ENCODE measurements at regions not wholly inside any gene's neighbourhood (a gene's known extent, or its start where the extent isn't known, plus 50 kb on each side); places are given as distances from the start of the nearest gene placed in this dataset.

- Mint-ChIP-seq H3K27ac (no peak overlapping the region), H3K4me1 (ENCODE audit: low read depth) (no peaks in the 10 kb centered on the region), H3K4me3 (no peak overlapping the region), H3K36me3 (ENCODE audit: low read depth) (no peaks in the 10 kb centered on the region), H3K9me3 (peaks cover 3% of the 10 kb centered on the region), H3K27me3 (ENCODE audit: low read depth) (peaks cover 21% of the 10 kb centered on the region)
- intact Hi-C loops (cut with micrococcal nuclease): no loop called here
- no peak for DNase-seq
- CTCF ChIA-PET: no interaction called here
Measured at GRCh38 chr10:111246136-111246535, 169.3 kb downstream of the ADRA2A start.

- Mint-ChIP-seq H3K4me1 (ENCODE audit: low read depth) (no peaks in the 10 kb centered on the region), H3K36me3 (ENCODE audit: low read depth) (no peaks in the 10 kb centered on the region), H3K9me3 (peaks cover 3% of the 10 kb centered on the region), H3K4me3 (no peak overlapping the region), H3K27me3 (ENCODE audit: low read depth) (peaks cover 25% of the 10 kb centered on the region), H3K27ac (no peak overlapping the region)
- no peak for DNase-seq
- intact Hi-C loops (cut with micrococcal nuclease): no loop called here
- CTCF ChIA-PET: no interaction called here
Measured at GRCh38 chr10:111246814-111247452, 170.1 kb downstream of the ADRA2A start.

GRCh38 chr10:111247781-111248389 lies 171.1 kb downstream of the ADRA2A start:
- CTCF ChIA-PET: no interaction called here
- intact Hi-C loops (cut with micrococcal nuclease): no loop called here
- Mint-ChIP-seq H3K36me3 (ENCODE audit: low read depth) (no peaks in the 10 kb centered on the region), H3K27me3 (ENCODE audit: low read depth) (peaks cover 25% of the 10 kb centered on the region), H3K4me1 (ENCODE audit: low read depth) (no peaks in the 10 kb centered on the region), H3K27ac (no peak overlapping the region), H3K4me3 (no peak overlapping the region), H3K9me3 (peaks cover 3% of the 10 kb centered on the region)
- DNase-seq: no peak

- Mint-ChIP-seq H3K27ac (no peak overlapping the region), H3K9me3 (peaks cover 3% of the 10 kb centered on the region), H3K4me3 (no peak overlapping the region), H3K4me1 (ENCODE audit: low read depth) (no peaks in the 10 kb centered on the region), H3K36me3 (ENCODE audit: low read depth) (no peaks in the 10 kb centered on the region), H3K27me3 (ENCODE audit: low read depth) (peaks cover 28% of the 10 kb centered on the region)
- intact Hi-C loops (cut with micrococcal nuclease): no loop called here
- CTCF ChIA-PET: no interaction called here
- DNase-seq: no peak
Measured at GRCh38 chr10:111249925-111250324, 173.1 kb downstream of the ADRA2A start.

- H3K9me3 Mint-ChIP-seq: no peaks in the 10 kb centered on the region
- H3K27me3 Mint-ChIP-seq (ENCODE audit: low read depth): peaks cover 10% of the 10 kb centered on the region
- no peaks in the 10 kb centered on the region for H3K36me3 Mint-ChIP-seq (ENCODE audit: low read depth)
- CTCF ChIA-PET: no interaction called here
- H3K4me1 Mint-ChIP-seq (ENCODE audit: low read depth): no peaks in the 10 kb centered on the region
- DNase-seq: no peak
- H3K4me3 Mint-ChIP-seq: no peak overlapping the region
- intact Hi-C loops (cut with micrococcal nuclease): no loop called here
- H3K27ac Mint-ChIP-seq: no peak overlapping the region
Measured at GRCh38 chr10:111261081-111261615, 184.3 kb downstream of the ADRA2A start.

GRCh38 chr10:111265341-111265740 lies 188.5 kb downstream of the ADRA2A start:
- intact Hi-C loops (cut with micrococcal nuclease): loop anchor here (5.0 kb wide), 1 partner anchor 188 kb away; the partner anchor contains the start of gene ADRA2A
- no peaks in the 10 kb centered on the region for H3K36me3 Mint-ChIP-seq (ENCODE audit: low read depth)
- CTCF ChIA-PET: no interaction called here
- H3K9me3 Mint-ChIP-seq: no peaks in the 10 kb centered on the region
- H3K27ac Mint-ChIP-seq: no peak overlapping the region
- DNase-seq: no peak
- H3K4me1 Mint-ChIP-seq (ENCODE audit: low read depth): no peaks in the 10 kb centered on the region
- H3K4me3 Mint-ChIP-seq: no peak overlapping the region
- peaks cover 19% of the 10 kb centered on the region for H3K27me3 Mint-ChIP-seq (ENCODE audit: low read depth)

GRCh38 chr10:111266165-111266564 lies 189.3 kb downstream of the ADRA2A start:
- no peaks in the 10 kb centered on the region for H3K36me3 Mint-ChIP-seq (ENCODE audit: low read depth)
- H3K4me3 Mint-ChIP-seq: no peak overlapping the region
- CTCF ChIA-PET: interaction anchor here (0.9 kb wide), 1 partner anchor 189 kb away, joined by 3 read pairs; the partner anchor contains the start of gene ADRA2A
- intact Hi-C loops (cut with micrococcal nuclease): loop anchor here (5.0 kb wide), 1 partner anchor 189 kb away; the partner anchor contains the start of gene ADRA2A
- H3K27ac Mint-ChIP-seq: no peak overlapping the region
- peaks cover 19% of the 10 kb centered on the region for H3K27me3 Mint-ChIP-seq (ENCODE audit: low read depth)
- H3K4me1 Mint-ChIP-seq (ENCODE audit: low read depth): no peaks in the 10 kb centered on the region
- no peak for DNase-seq
- H3K9me3 Mint-ChIP-seq: no peaks in the 10 kb centered on the region

- CTCF ChIA-PET: interaction anchor here (0.7 to 2.1 kb wide), 3 partner anchors 77 to 338 kb away, joined by 3 to 7 read pairs (median 3); partner anchors contain the start of gene ADRA2A
- no peak overlapping the region for H3K4me3 Mint-ChIP-seq
- H3K4me1 Mint-ChIP-seq (ENCODE audit: low read depth): no peaks in the 10 kb centered on the region
- DNase-seq: no peak
- intact Hi-C loops (cut with micrococcal nuclease): loop anchor here (5.0 kb wide), 1 partner anchor 190 kb away; the partner anchor contains the start of gene ADRA2A
- peaks cover 20% of the 10 kb centered on the region for H3K27me3 Mint-ChIP-seq (ENCODE audit: low read depth)
- no peak overlapping the region for H3K27ac Mint-ChIP-seq
- no peaks in the 10 kb centered on the region for H3K36me3 Mint-ChIP-seq (ENCODE audit: low read depth)
- H3K9me3 Mint-ChIP-seq: no peaks in the 10 kb centered on the region
Measured at GRCh38 chr10:111267673-111268072, 190.8 kb downstream of the ADRA2A start.

- H3K27me3 Mint-ChIP-seq (ENCODE audit: low read depth): peaks cover 30% of the 10 kb centered on the region
- CTCF ChIA-PET: no interaction called here
- DNase-seq: no peak
- intact Hi-C loops (cut with micrococcal nuclease): no loop called here
- H3K4me3 Mint-ChIP-seq: no peak overlapping the region
- no peaks in the 10 kb centered on the region for H3K36me3 Mint-ChIP-seq (ENCODE audit: low read depth)
- no peaks in the 10 kb centered on the region for H3K4me1 Mint-ChIP-seq (ENCODE audit: low read depth)
- no peak overlapping the region for H3K27ac Mint-ChIP-seq
- no peaks in the 10 kb centered on the region for H3K9me3 Mint-ChIP-seq
Measured at GRCh38 chr10:111273235-111273634, 196.4 kb downstream of the ADRA2A start.

- no peak for DNase-seq
- H3K9me3 Mint-ChIP-seq: peaks cover 2% of the 10 kb centered on the region
- H3K4me3 Mint-ChIP-seq: no peak overlapping the region
- no peaks in the 10 kb centered on the region for H3K36me3 Mint-ChIP-seq (ENCODE audit: low read depth)
- peaks cover 30% of the 10 kb centered on the region for H3K27me3 Mint-ChIP-seq (ENCODE audit: low read depth)
- H3K27ac Mint-ChIP-seq: no peak overlapping the region
- no peaks in the 10 kb centered on the region for H3K4me1 Mint-ChIP-seq (ENCODE audit: low read depth)
- intact Hi-C loops (cut with micrococcal nuclease): no loop called here
- CTCF ChIA-PET: no interaction called here
Measured at GRCh38 chr10:111273635-111274034, 196.8 kb downstream of the ADRA2A start.

- no peak for DNase-seq
- H3K4me1 Mint-ChIP-seq (ENCODE audit: low read depth): no peaks in the 10 kb centered on the region
- CTCF ChIA-PET: no interaction called here
- H3K4me3 Mint-ChIP-seq: no peak overlapping the region
- H3K9me3 Mint-ChIP-seq: peaks cover 2% of the 10 kb centered on the region
- H3K27ac Mint-ChIP-seq: no peak overlapping the region
- H3K27me3 Mint-ChIP-seq (ENCODE audit: low read depth): peaks cover 19% of the 10 kb centered on the region
- H3K36me3 Mint-ChIP-seq (ENCODE audit: low read depth): no peaks in the 10 kb centered on the region
- intact Hi-C loops (cut with micrococcal nuclease): no loop called here
Measured at GRCh38 chr10:111275091-111275490, 198.3 kb downstream of the ADRA2A start.

GRCh38 chr10:111277661-111278060 lies 200.8 kb downstream of the ADRA2A start:
- intact Hi-C loops (cut with micrococcal nuclease): no loop called here
- no peak overlapping the region for H3K27ac Mint-ChIP-seq
- no peak for DNase-seq
- no peaks in the 10 kb centered on the region for H3K36me3 Mint-ChIP-seq (ENCODE audit: low read depth)
- H3K9me3 Mint-ChIP-seq: peaks cover 2% of the 10 kb centered on the region
- H3K27me3 Mint-ChIP-seq (ENCODE audit: low read depth): peaks cover 23% of the 10 kb centered on the region
- H3K4me1 Mint-ChIP-seq (ENCODE audit: low read depth): no peaks in the 10 kb centered on the region
- CTCF ChIA-PET: no interaction called here
- no peak overlapping the region for H3K4me3 Mint-ChIP-seq

GRCh38 chr10:111278266-111278665 lies 201.4 kb downstream of the ADRA2A start:
- no peak for DNase-seq
- peaks cover 18% of the 10 kb centered on the region for H3K27me3 Mint-ChIP-seq (ENCODE audit: low read depth)
- no peak overlapping the region for H3K4me3 Mint-ChIP-seq
- CTCF ChIA-PET: no interaction called here
- H3K9me3 Mint-ChIP-seq: peaks cover 2% of the 10 kb centered on the region
- H3K27ac Mint-ChIP-seq: no peak overlapping the region
- intact Hi-C loops (cut with micrococcal nuclease): no loop called here
- H3K4me1 Mint-ChIP-seq (ENCODE audit: low read depth): no peaks in the 10 kb centered on the region
- no peaks in the 10 kb centered on the region for H3K36me3 Mint-ChIP-seq (ENCODE audit: low read depth)

Measured in activated naive CD4-positive, alpha-beta T cell treated with anti-CD3 and anti-CD28 coated beads for 36 hours (primary cell).